ENCODE measurements at regions not wholly inside any gene's neighbourhood (a gene's known extent, or its start where the extent isn't known, plus 50 kb on each side); places are given as distances from the start of the nearest gene placed in this dataset.

GRCh38 chr14:85824526-85824925 is 294.6 kb downstream of the FLRT2 start:
- no peak for TF ChIP-seq CTCF (IDR thresholded peaks at IDR 0.05)
- no peak for TF ChIP-seq POLR2A (IDR thresholded peaks at IDR 0.05)

Measured in right lobe of liver (tissue), 4 donors.